Pancreas (tissue), 10 donors: ENCODE measurements at regions not wholly inside any gene's neighbourhood (a gene's known extent, or its start where the extent isn't known, plus 50 kb on each side); places are given as distances from the start of the nearest gene placed in this dataset.

Experiments used
- ATAC-seq, 4 donors: fragments of 200-7000 bp; cut with Tn5 transposase; one replicate each; pipeline versions ENCODE4 v1.8.0 to v1.9.1; 2020; ENCODE audit warnings: mild to moderate bottlenecking in 4 of 4, moderate library complexity in 4 of 4
- DNase-seq, 6 donors: peaks; one replicate each; pipeline ENCODE4 v3.0.0-alpha.2; 2020
- FAIRE-seq: peaks from 2 replicates; lab custom pipeline; 2012; peaks lifted over from hg19 to GRCh38; lab: Jason Lieb, UNC
- H3K27ac ChIP-seq, 4 donors: fragments of 200-600 bp; sonication (generic); 1 replicate in 3 of 4; 2 replicates in 1 of 4; pipeline versions ENCODE4 v1.5.0 to v1.8.0; 2020
- H3K27me3 ChIP-seq, 4 donors: fragments of 200-600 bp; one replicate each; pipeline ENCODE4 v1.8.0; 2021
- H3K36me3 ChIP-seq, 3 donors: fragments of 200-600 bp; sonication (generic) in 1 of 3; one replicate each; pipeline versions ENCODE4 v1.5.0 to v1.8.0; 2020 to 2021
- H3K4me1 ChIP-seq, 3 donors: fragments of 200-600 bp; one replicate each; pipeline ENCODE4 v1.8.0; 2021
- H3K4me3 ChIP-seq, 4 donors: fragments of 200-600 bp; sonication (generic) in 2 of 4; one replicate each; pipeline versions ENCODE4 v1.5.0 to v1.8.0; 2020 to 2021
- H3K9me3 ChIP-seq, 4 donors: fragments of 200-600 bp; one replicate each; pipeline ENCODE4 v1.8.0; 2021
- WGBS, 2 donors: extraction: QIAGEN DNeasy Blood & Tissue Kit; methylation state at CpG; one replicate each; pipeline ENCODE4 v1.1.7; 2013; 5-methylcytosine and 5-hydroxymethylcytosine counted together
- intact Hi-C, 3 donors: fragments of 100-400 bp; cut with DNase I; formaldehyde crosslinking; loops; one replicate each; pipeline versions ENCODE4 v1.11.1 to v1.14.2; 2022
- TF ChIP-seq, protein P1 (sequence below), 4 donors: fragments of 200-600 bp; sonication (generic) in 3 of 4; IDR thresholded peaks; one replicate each; pipeline versions ENCODE4 v1.5.0 to v1.8.0; 2021; ENCODE audit warnings: antibody characterized with exemption in 4 of 4
- donor health status: healthy with polysubstance abuse.
- donor health status: DM: no; HTN: no; CAD: no; lungs with moderate emphysema.
- donor health status: DM: no; HTN: no; CAD: no.
- donor health status: control.
- donor health status: control.
- donor health status: Bipolar disorder and iron deficiency.
- donor health status: DM: yes; HTN: yes; CAD: no.
- donor health status: DM: no; HTN: no; CAD: no.
- donor health status: DM: no; HTN: no; CAD: no.
- donor health status: DM: yes; HTN: yes; CAD: no.

- no peaks in the 10 kb centered on the region for H3K27me3 ChIP-seq
- H3K36me3 ChIP-seq: no peaks in the 10 kb centered on the region
- ATAC-seq: peak in 3 of 4 donors; percentile 15 to 83 (median 60)
- H3K4me3 ChIP-seq: no peak overlapping the region
- TF ChIP-seq, protein P1, sequence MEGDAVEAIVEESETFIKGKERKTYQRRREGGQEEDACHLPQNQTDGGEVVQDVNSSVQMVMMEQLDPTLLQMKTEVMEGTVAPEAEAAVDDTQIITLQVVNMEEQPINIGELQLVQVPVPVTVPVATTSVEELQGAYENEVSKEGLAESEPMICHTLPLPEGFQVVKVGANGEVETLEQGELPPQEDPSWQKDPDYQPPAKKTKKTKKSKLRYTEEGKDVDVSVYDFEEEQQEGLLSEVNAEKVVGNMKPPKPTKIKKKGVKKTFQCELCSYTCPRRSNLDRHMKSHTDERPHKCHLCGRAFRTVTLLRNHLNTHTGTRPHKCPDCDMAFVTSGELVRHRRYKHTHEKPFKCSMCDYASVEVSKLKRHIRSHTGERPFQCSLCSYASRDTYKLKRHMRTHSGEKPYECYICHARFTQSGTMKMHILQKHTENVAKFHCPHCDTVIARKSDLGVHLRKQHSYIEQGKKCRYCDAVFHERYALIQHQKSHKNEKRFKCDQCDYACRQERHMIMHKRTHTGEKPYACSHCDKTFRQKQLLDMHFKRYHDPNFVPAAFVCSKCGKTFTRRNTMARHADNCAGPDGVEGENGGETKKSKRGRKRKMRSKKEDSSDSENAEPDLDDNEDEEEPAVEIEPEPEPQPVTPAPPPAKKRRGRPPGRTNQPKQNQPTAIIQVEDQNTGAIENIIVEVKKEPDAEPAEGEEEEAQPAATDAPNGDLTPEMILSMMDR (IDR thresholded peaks at IDR 0.05): no peak
- FAIRE-seq: no peak
- H3K4me1 ChIP-seq: no peaks in the 10 kb centered on the region
- intact Hi-C loops: no loop called here
- 71 to 80% methylated on average over 8 of the region's 8 CpGs for WGBS, 2 donors
- H3K27ac ChIP-seq: peak overlapping the region in 2 of 4 donors; percentile 6 to 28
- H3K9me3 ChIP-seq: no peaks in the 10 kb centered on the region
- DNase-seq: no peak
Measured at GRCh38 chr20:11195899-11196558, 522.2 kb upstream of the JAG1 start.

- FAIRE-seq (no peak), DNase-seq (no peak), ATAC-seq (no peak)
- H3K36me3 ChIP-seq: no peaks in the 10 kb centered on the region
- no peak overlapping the region for H3K27ac ChIP-seq
- no peaks in the 10 kb centered on the region for H3K27me3 ChIP-seq
- no peaks in the 10 kb centered on the region for H3K9me3 ChIP-seq
- intact Hi-C loops: no loop called here
- no peaks in the 10 kb centered on the region for H3K4me1 ChIP-seq
- no peak overlapping the region for H3K4me3 ChIP-seq
- TF ChIP-seq, protein P1 (IDR thresholded peaks at IDR 0.05): no peak
Measured at GRCh38 chr20:11197851-11198250, 524.1 kb upstream of the JAG1 start.

DNA sequence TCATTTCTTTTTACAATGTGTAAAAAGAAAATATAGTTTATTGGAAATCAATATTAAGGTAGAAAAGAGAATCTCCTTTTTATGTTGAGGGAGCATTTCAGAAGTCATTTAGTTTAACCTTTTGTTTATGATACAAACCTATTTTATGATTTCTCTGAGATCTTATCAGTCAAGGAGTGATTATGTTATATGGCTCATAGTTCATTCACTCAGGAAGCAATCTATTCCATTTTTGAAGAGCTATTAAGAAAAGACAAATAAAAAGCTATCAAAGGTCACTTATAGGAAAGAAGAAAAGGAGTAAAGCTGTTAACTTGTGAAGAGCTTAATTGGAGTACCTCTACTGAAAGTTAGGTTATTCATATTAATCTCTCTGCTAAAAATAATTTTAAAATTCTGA, 526.6 kb upstream of the JAG1 start:
- H3K27me3 ChIP-seq: no peaks in the 10 kb centered on the region
- ATAC-seq: no peak
- peaks cover 0 to 3% (median 2%) of the 10 kb centered on the region in 3 donors for H3K4me1 ChIP-seq
- H3K36me3 ChIP-seq: no peaks in the 10 kb centered on the region
- H3K27ac ChIP-seq: no peak overlapping the region
- TF ChIP-seq, protein P1 (IDR thresholded peaks at IDR 0.05): no peak
- no peak overlapping the region for H3K4me3 ChIP-seq
- no peak for DNase-seq
- peak; percentile 90 for FAIRE-seq
- intact Hi-C loops: no loop called here
- no peaks in the 10 kb centered on the region for H3K9me3 ChIP-seq

DNA sequence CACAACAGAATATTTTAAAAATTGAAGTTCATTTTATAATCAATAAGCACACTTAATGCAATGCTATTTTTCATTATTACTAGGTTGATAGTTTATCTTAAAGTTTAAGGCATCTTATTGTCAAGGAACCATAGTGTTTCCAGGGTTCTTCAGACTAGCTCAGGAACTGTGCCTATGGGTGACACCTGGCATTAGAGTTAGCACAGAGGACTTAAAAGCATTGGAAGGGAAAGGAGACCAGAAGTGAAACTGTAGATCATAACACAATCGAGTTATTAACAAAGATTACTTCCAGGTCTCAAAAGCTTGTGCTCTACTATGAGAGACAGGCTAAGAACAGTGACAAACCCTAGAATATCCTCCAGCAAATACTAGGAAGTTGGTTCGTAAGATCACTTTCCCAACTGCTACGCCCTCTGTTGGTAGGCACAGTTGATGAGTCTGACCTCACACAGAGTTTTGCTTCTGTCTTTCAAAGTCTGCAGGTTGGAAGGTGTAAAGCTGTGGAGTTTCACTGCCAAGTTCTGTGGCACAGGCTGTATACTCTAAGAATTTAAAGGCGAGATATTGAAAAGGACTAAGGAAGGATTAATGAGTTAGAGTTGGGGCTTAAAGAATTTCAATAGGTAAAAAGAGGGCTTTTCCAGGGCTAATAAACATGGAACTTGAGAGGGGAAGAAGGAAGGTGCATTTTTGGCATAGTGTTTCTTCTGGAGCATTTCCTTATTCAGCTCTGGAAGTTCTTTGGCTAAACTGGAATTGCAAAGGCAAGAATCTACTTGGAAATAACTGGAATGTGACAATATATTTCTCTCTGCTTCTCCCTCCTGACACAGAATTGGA, 531.3 kb upstream of the JAG1 start:
- FAIRE-seq (peak; percentile 47), ATAC-seq (peak; percentile 92 to 96 (median 94)), DNase-seq (peak in 4 of 6 donors; percentile 45 to 74 (median 65))
- Histone ChIP-seq H3K27me3 (no peaks in the 10 kb centered on the region), H3K9me3 (no peaks in the 10 kb centered on the region), H3K4me3 (no peak overlapping the region), H3K36me3 (no peaks in the 10 kb centered on the region), H3K4me1 (peaks cover 0 to 6% (median 5%) of the 10 kb centered on the region in 3 donors), H3K27ac (peak overlapping the region in 2 of 4 donors; percentile 46 to 52)
- TF ChIP-seq, protein P1 (IDR thresholded peaks at IDR 0.05): peak; percentile 45 to 60 (median 54)
- 16 to 19% methylated on average over 4 of the region's 4 CpGs for WGBS, 2 donors
- intact Hi-C loops: no loop called here
